Sigmoid colon (tissue), 6 donors: ENCODE measurements at regions not wholly inside any gene's neighbourhood (a gene's known extent, or its start where the extent isn't known, plus 50 kb on each side); places are given as distances from the start of the nearest gene placed in this dataset.

ENCODE experiments used
- DNase-seq: peaks from one replicate; pipeline ENCODE4 v3.0.0-alpha.2; 2019
- H3K27ac ChIP-seq, 4 donors: fragments of 200-600 bp; sonication (generic); one replicate each; pipeline ENCODE4 v1.5.1; 2016 to 2019; ENCODE audit warnings: mild to moderate bottlenecking in 1 of 4
- H3K27me3 ChIP-seq, 3 donors: fragments of 200-600 bp; sonication (generic); one replicate each; pipeline ENCODE4 v1.5.1; 2019; ENCODE audit warnings: mild to moderate bottlenecking in 1 of 3
- H3K36me3 ChIP-seq, 4 donors: fragments of 200-600 bp; sonication (generic); one replicate each; pipeline ENCODE4 v1.5.1; 2016 to 2019
- H3K4me1 ChIP-seq, 4 donors: fragments of 200-600 bp; sonication (generic); one replicate each; pipeline ENCODE4 v1.5.1; 2017 to 2019
- H3K4me3 ChIP-seq, 4 donors: fragments of 200-600 bp; sonication (generic); one replicate each; pipeline ENCODE4 v1.5.1; 2017 to 2019; ENCODE audit warnings: mild to moderate bottlenecking in 2 of 4, moderate library complexity in 1 of 4
- H3K9me3 ChIP-seq, 4 donors: fragments of 200-600 bp in 3 of 4; sonication (generic) in 3 of 4; one replicate each; pipeline versions ENCODE4 v1.5.1 to v1.6.1; 2013 to 2019
- EP300 ChIP-seq, 4 donors: sonication (generic); formaldehyde crosslinking; IDR thresholded peaks; one replicate each; pipeline ENCODE4 v1.6.1; 2017; ENCODE audit warnings: antibody characterized with exemption in 4 of 4
- POLR2A ChIP-seq, 2 donors: fragments of 450-650 bp; IDR thresholded peaks; one replicate each; pipeline ENCODE4 v1.6.1; 2016; ENCODE audit warnings: antibody characterized with exemption in 2 of 2, mild to moderate bottlenecking in 2 of 2, moderate library complexity in 2 of 2
- POLR2AphosphoS5 ChIP-seq, 4 donors: sonication (generic); formaldehyde crosslinking; IDR thresholded peaks; one replicate each; pipeline ENCODE4 v1.6.1; 2017; ENCODE audit warnings: antibody characterized with exemption in 4 of 4
- WGBS, 2 donors: extraction: QIAGEN DNeasy Blood & Tissue Kit; methylation state at CpG; one replicate each; pipeline ENCODE4 v1.1.7; 2013; 5-methylcytosine and 5-hydroxymethylcytosine counted together
- intact Hi-C: fragments of 100-400 bp; cut with DNase I; formaldehyde crosslinking; loops from one replicate; pipeline ENCODE4 v1.15.1; 2023
- TF ChIP-seq, protein P1 (sequence below), 4 experiments: fragments of 450-650 bp in 3 of 4; fragments of 200-600 bp in 1 of 4; IDR thresholded peaks; one replicate each; pipeline ENCODE4 v1.5.1; 2016 to 2019; ENCODE audit warnings: antibody characterized with exemption in 4 of 4, mild to moderate bottlenecking in 3 of 4, moderate library complexity in 2 of 4
- donor health status: healthy with polysubstance abuse.
- donor health status: healthy.

DNA sequence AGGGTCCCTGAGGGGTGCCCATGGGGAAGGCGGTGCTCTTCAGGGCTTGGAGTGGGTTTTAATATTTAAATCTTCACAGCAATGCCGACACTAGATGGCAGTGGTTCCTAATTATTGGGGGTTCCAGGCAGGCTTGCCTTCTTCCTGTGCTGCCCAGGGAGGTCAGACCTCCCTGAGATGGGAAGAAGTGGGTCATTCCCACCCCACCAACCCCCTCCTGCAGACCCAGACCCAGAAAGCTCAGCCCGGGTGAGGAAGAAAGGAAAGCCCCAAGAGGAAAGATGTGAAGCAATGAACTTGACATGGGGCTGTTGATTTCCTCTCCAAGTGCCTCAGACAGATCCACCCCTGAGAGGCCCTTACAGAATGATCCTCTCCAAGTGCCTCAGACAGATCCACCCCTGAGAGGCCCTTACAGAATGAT is 85.1 kb upstream of the LANCL2 start:
- Histone ChIP-seq H3K36me3 (no peaks in the 10 kb centered on the region), H3K4me3 (no peak overlapping the region), H3K27ac (no peak overlapping the region), H3K4me1 (no peaks in the 10 kb centered on the region), H3K9me3 (no peaks in the 10 kb centered on the region), H3K27me3 (no peaks in the 10 kb centered on the region)
- TF ChIP-seq, protein P1, sequence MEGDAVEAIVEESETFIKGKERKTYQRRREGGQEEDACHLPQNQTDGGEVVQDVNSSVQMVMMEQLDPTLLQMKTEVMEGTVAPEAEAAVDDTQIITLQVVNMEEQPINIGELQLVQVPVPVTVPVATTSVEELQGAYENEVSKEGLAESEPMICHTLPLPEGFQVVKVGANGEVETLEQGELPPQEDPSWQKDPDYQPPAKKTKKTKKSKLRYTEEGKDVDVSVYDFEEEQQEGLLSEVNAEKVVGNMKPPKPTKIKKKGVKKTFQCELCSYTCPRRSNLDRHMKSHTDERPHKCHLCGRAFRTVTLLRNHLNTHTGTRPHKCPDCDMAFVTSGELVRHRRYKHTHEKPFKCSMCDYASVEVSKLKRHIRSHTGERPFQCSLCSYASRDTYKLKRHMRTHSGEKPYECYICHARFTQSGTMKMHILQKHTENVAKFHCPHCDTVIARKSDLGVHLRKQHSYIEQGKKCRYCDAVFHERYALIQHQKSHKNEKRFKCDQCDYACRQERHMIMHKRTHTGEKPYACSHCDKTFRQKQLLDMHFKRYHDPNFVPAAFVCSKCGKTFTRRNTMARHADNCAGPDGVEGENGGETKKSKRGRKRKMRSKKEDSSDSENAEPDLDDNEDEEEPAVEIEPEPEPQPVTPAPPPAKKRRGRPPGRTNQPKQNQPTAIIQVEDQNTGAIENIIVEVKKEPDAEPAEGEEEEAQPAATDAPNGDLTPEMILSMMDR (IDR thresholded peaks at IDR 0.05): peak in 3 of 4 experiments; percentile 47 to 57 (median 52)
- no peak for TF ChIP-seq POLR2AphosphoS5 (IDR thresholded peaks at IDR 0.05)
- no peak for DNase-seq
- intact Hi-C loops: loop anchor here (1.0 to 5.0 kb wide), 3 partner anchors 87 to 135 kb away; partner anchors contain the start of gene LANCL2
- WGBS, 2 donors: 3 to 4% methylated on average over 3 of the region's 3 CpGs

- Histone ChIP-seq H3K36me3 (no peaks in the 10 kb centered on the region), H3K27ac (no peak overlapping the region), H3K4me3 (no peak overlapping the region), H3K27me3 (no peaks in the 10 kb centered on the region), H3K9me3 (no peaks in the 10 kb centered on the region), H3K4me1 (no peaks in the 10 kb centered on the region)
- DNase-seq: no peak
- intact Hi-C loops: no loop called here
- TF ChIP-seq POLR2AphosphoS5 (IDR thresholded peaks at IDR 0.05) (no peak), POLR2A (IDR thresholded peaks at IDR 0.05) (no peak), EP300 (IDR thresholded peaks at IDR 0.05) (no peak)
- TF ChIP-seq, protein P1 (IDR thresholded peaks at IDR 0.05): no peak
- WGBS, 2 donors: 93% methylated on average over 2 of the region's 2 CpGs
Observed at GRCh38 chr7:55285665-55286064, 79.5 kb upstream of the LANCL2 start.

- intact Hi-C loops: no loop called here
- whole genome bisulfite sequencing, 2 donors: 72 to 84% methylated on average over 3 of the region's 3 CpGs
Observed at GRCh38 chr7:55286666-55287065, 78.5 kb upstream of the LANCL2 start.

DNA sequence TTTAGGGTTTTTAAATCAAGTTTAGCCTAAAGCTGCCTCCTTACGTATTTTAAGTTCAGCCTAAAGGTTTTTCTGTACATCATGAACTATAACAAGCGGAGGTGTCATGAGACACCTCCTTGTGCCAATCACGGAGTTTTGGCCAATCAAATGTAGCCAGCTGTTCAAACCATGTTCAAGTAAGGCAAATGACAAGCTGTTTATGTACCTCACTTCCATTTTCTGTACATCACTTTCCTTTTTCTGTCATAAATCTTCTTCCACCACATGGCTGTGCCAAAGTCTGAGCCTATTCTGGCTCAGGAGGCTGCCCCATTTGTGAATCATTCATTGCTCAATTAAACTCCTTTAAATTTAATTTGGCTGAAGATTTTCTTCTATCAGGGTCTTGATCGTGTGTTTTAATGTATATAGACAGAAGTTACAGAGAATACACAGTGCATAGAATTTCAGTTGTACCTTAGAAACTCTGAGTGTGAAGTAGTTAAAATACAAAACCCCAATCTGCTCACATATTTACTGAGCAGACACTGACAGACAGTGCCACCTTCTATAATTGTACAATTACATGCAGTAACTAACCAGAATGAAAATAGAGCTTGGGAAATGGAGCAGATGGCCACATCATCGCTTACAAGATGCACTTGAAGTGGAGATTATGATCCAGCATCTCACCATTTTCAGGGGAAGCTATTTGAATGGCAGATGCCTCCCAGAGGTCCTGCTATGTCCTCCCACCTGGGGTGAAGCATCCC is 76.9 kb upstream of the LANCL2 start:
- Histone ChIP-seq H3K27ac (no peak overlapping the region), H3K4me1 (no peaks in the 10 kb centered on the region), H3K4me3 (no peak overlapping the region), H3K36me3 (no peaks in the 10 kb centered on the region), H3K9me3 (no peaks in the 10 kb centered on the region), H3K27me3 (no peaks in the 10 kb centered on the region)
- WGBS, 2 donors: 68 to 83% methylated on average over 5 of the region's 5 CpGs
- no peak for DNase-seq
- intact Hi-C loops: no loop called here
- no peak for TF ChIP-seq EP300 (IDR thresholded peaks at IDR 0.05)
- TF ChIP-seq, protein P1 (IDR thresholded peaks at IDR 0.05): no peak
- TF ChIP-seq POLR2A (IDR thresholded peaks at IDR 0.05): no peak
- no peak for TF ChIP-seq POLR2AphosphoS5 (IDR thresholded peaks at IDR 0.05)

More at GRCh38 chr7:55286666-55287065, 78.5 kb upstream of the LANCL2 start:
- H3K4me3 ChIP-seq: no peak overlapping the region
- no peak for DNase-seq
- H3K4me1 ChIP-seq: no peaks in the 10 kb centered on the region
- no peak overlapping the region for H3K27ac ChIP-seq
- no peaks in the 10 kb centered on the region for H3K27me3 ChIP-seq
- H3K9me3 ChIP-seq: no peaks in the 10 kb centered on the region
- H3K36me3 ChIP-seq: no peaks in the 10 kb centered on the region
- TF ChIP-seq POLR2A (IDR thresholded peaks at IDR 0.05) (no peak), POLR2AphosphoS5 (IDR thresholded peaks at IDR 0.05) (no peak), EP300 (IDR thresholded peaks at IDR 0.05) (no peak)
- TF ChIP-seq, protein P1 (IDR thresholded peaks at IDR 0.05): no peak
